Stimulated activated CD4-positive, alpha-beta T cell treated with anti-CD3 and anti-CD28 coated beads, Interleukin-2, amount 100 ng/mL, for 4 hours (primary cell): ENCODE measurements at regions not wholly inside any gene's neighbourhood (a gene's known extent, or its start where the extent isn't known, plus 50 kb on each side); places are given as distances from the start of the nearest gene placed in this dataset.
"Not testable (repeated sequence)": the region's sequence is repeated elsewhere in the genome, so short reads cannot be mapped to it uniquely, and the experiment has no call there.

Experiments
- DNase-seq: peaks from one replicate; pipeline ENCODE4 v3.0.0-alpha.2; 2020; ENCODE audit warnings: low read depth

- no peak for DNase-seq
These were observed 341.2 kb upstream of the C2CD4B start for GRCh38 chr15:62506217-62506805.

GRCh38 chr15:62509395-62509958, 344.4 kb upstream of the C2CD4B start:
- no peak for DNase-seq

- no peak for DNase-seq
These were observed 345.7 kb upstream of the C2CD4B start for GRCh38 chr15:62510791-62511190.

GRCh38 chr15:62512904-62513303, 347.8 kb upstream of the C2CD4B start:
- no peak for DNase-seq

GRCh38 chr15:62513893-62514292, 348.8 kb upstream of the C2CD4B start:
- no peak for DNase-seq

GRCh38 chr15:62515696-62516395, 350.8 kb upstream of the C2CD4B start:
- no peak for DNase-seq

GRCh38 chr15:62517541-62517940, 352.5 kb upstream of the C2CD4B start:
- no peak for DNase-seq

GRCh38 chr15:62518666-62519065, 353.6 kb upstream of the C2CD4B start:
- not testable (repeated sequence) for DNase-seq

GRCh38 chr15:62519900-62520299, 354.8 kb upstream of the C2CD4B start:
- no peak for DNase-seq

- no peak for DNase-seq
These were observed 355.8 kb upstream of the C2CD4B start for GRCh38 chr15:62520887-62521286.

GRCh38 chr15:62521396-62521795, 356.3 kb upstream of the C2CD4B start:
- no peak for DNase-seq

GRCh38 chr15:62524848-62525247, 359.8 kb upstream of the C2CD4B start:
- DNase-seq: no peak

GRCh38 chr15:62527387-62527786, 362.3 kb upstream of the C2CD4B start:
- no peak for DNase-seq

- no peak for DNase-seq
These were observed 363.4 kb upstream of the C2CD4B start for GRCh38 chr15:62528505-62528904.

GRCh38 chr15:62532367-62532766, 367.3 kb upstream of the C2CD4B start:
- no peak for DNase-seq

GRCh38 chr15:62533687-62534086, 368.6 kb upstream of the C2CD4B start:
- no peak for DNase-seq

GRCh38 chr15:62534996-62535395, 369.9 kb upstream of the C2CD4B start:
- DNase-seq: no peak

GRCh38 chr15:62539236-62539635, 374.2 kb upstream of the C2CD4B start:
- no peak for DNase-seq

- no peak for DNase-seq
These were observed 376.2 kb upstream of the C2CD4B start for GRCh38 chr15:62541250-62541649.

- DNase-seq: no peak
These were observed 376.8 kb upstream of the C2CD4B start for GRCh38 chr15:62541846-62542245.

- DNase-seq: no peak
These were observed 379.4 kb upstream of the C2CD4B start for GRCh38 chr15:62544446-62544845.

GRCh38 chr15:62545467-62546227, 380.6 kb upstream of the C2CD4B start:
- DNase-seq: no peak

- no peak for DNase-seq
These were observed 381.5 kb upstream of the C2CD4B start for GRCh38 chr15:62546628-62547027.
